ENCODE measurements at regions not wholly inside any gene's neighbourhood (a gene's known extent, or its start where the extent isn't known, plus 50 kb on each side); places are given as distances from the start of the nearest gene placed in this dataset.

- TF ChIP-seq FOXM1 (IDR thresholded peaks at IDR 0.05; ENCODE audit: borderline replicate concordance, low read depth) (no peak), USF1 (IDR thresholded peaks at IDR 0.05) (no peak), CREB1 (IDR thresholded peaks at IDR 0.05; ENCODE audit: low read depth) (no peak), MAX (IDR thresholded peaks at IDR 0.05) (no peak), EGR1 (IDR thresholded peaks at IDR 0.05) (no peak)
Observed at GRCh38 chr1:4527819-4528218, 126.6 kb upstream of the AJAP1 start.

GRCh38 chr1:4528590-4528989, 125.8 kb upstream of the AJAP1 start:
- TF ChIP-seq REST (IDR thresholded peaks at IDR 0.05; ENCODE audit: low read depth) (no peak), FOXM1 (IDR thresholded peaks at IDR 0.05; ENCODE audit: borderline replicate concordance, low read depth) (no peak), YY1 (IDR thresholded peaks at IDR 0.05; ENCODE audit: low read depth) (no peak), TAF1 (IDR thresholded peaks at IDR 0.05; ENCODE audit: low read depth) (no peak), RAD21 (IDR thresholded peaks at IDR 0.05; ENCODE audit: low read depth) (no peak), ZBTB7A (IDR thresholded peaks at IDR 0.05; ENCODE audit: low read depth) (no peak), EGR1 (IDR thresholded peaks at IDR 0.05) (no peak), TCF12 (IDR thresholded peaks at IDR 0.05; ENCODE audit: low read depth) (no peak)

- TF ChIP-seq TAF1 (IDR thresholded peaks at IDR 0.05; ENCODE audit: low read depth) (no peak), TEAD4 (IDR thresholded peaks at IDR 0.05) (no peak), FOXM1 (IDR thresholded peaks at IDR 0.05; ENCODE audit: borderline replicate concordance, low read depth) (no peak), RAD21 (IDR thresholded peaks at IDR 0.05; ENCODE audit: low read depth) (no peak), REST (IDR thresholded peaks at IDR 0.05; ENCODE audit: low read depth) (no peak), NFIC (IDR thresholded peaks at IDR 0.05) (no peak), ZBTB7A (IDR thresholded peaks at IDR 0.05; ENCODE audit: low read depth) (no peak), EP300 (IDR thresholded peaks at IDR 0.05; ENCODE audit: borderline replicate concordance) (no peak), CREB1 (IDR thresholded peaks at IDR 0.05; ENCODE audit: low read depth) (no peak), USF1 (IDR thresholded peaks at IDR 0.05) (no peak), EGR1 (IDR thresholded peaks at IDR 0.05) (no peak), CEBPB (IDR thresholded peaks at IDR 0.05) (no peak), YY1 (IDR thresholded peaks at IDR 0.05; ENCODE audit: low read depth) (no peak), MAX (IDR thresholded peaks at IDR 0.05) (no peak), TCF12 (IDR thresholded peaks at IDR 0.05; ENCODE audit: low read depth) (no peak)
Observed at GRCh38 chr1:4529446-4530165, 124.8 kb upstream of the AJAP1 start.

GRCh38 chr1:4530166-4530785, 124.1 kb upstream of the AJAP1 start:
- TF ChIP-seq YY1 (IDR thresholded peaks at IDR 0.05; ENCODE audit: low read depth) (no peak), NFIC (IDR thresholded peaks at IDR 0.05) (no peak), MAX (IDR thresholded peaks at IDR 0.05) (no peak), REST (IDR thresholded peaks at IDR 0.05; ENCODE audit: low read depth) (no peak), EGR1 (IDR thresholded peaks at IDR 0.05) (no peak), TAF1 (IDR thresholded peaks at IDR 0.05; ENCODE audit: low read depth) (no peak), TCF12 (IDR thresholded peaks at IDR 0.05; ENCODE audit: low read depth) (no peak)

Data from Ishikawa (cell line).